HT-29 (cell line): ENCODE measurements at regions not wholly inside any gene's neighbourhood (a gene's known extent, or its start where the extent isn't known, plus 50 kb on each side); places are given as distances from the start of the nearest gene placed in this dataset.
"Not testable (repeated sequence)": the region's sequence is repeated elsewhere in the genome, so short reads cannot be mapped to it uniquely, and the experiment has no call there.

Source experiments
- DNase-seq: peaks from one replicate; pipeline ENCODE4 v3.0.0-alpha.2; 2015; ENCODE audit warnings: low spot score

DNA sequence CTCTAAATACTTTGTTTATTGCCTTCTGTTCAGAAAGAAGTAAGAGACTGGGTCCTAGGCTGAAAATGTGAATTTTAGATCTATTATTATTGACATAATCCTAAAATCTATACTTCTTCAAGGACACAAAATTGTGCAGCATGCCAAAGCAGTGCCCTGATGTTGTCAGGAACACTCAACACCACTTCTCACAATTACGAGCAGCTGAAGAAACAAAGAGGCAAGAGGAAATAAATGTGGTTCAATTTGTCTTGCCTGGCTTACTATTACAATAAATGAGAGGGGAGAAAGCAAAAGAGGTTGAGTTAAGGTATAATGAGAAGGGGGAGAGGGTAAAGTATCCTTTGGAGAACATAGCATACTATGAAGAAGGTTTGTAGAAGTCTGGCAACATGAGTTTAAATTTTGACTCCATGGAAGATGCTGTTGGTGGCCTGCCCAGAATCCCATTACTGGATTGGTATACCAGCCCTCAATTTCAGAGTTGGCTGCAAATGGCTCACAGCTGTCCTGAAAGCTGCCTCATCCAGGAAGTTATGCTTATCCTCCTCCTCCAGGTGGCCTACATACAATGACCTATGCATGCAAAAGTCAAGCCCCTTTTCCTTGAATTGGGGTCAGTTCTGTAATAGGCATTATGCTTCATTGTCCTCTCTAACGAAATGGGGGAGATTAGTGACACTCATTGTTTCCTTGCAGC lies 274.6 kb upstream of the SMIM30 start:
- DNase-seq, result no peak

DNA sequence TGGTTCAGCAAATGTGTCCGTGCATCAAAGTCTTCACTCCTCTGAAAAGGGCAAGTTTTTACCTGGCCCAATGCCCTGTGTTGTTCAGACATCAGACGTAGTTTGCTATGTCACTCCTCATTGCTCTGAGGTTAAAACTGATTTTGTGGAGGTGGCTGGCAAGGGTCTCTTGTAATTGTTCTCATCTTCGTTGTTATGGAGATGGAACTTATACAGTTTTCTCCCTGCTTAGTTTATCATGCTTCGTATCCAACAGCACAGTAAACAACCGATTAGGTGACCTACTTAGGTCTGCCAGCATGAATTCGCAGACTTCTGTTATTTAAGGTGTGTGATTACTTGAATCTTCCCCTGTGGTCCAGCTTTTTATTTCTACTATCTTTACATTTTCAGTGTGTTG lies 274.1 kb upstream of the SMIM30 start:
- DNase-seq, result no peak

DNA sequence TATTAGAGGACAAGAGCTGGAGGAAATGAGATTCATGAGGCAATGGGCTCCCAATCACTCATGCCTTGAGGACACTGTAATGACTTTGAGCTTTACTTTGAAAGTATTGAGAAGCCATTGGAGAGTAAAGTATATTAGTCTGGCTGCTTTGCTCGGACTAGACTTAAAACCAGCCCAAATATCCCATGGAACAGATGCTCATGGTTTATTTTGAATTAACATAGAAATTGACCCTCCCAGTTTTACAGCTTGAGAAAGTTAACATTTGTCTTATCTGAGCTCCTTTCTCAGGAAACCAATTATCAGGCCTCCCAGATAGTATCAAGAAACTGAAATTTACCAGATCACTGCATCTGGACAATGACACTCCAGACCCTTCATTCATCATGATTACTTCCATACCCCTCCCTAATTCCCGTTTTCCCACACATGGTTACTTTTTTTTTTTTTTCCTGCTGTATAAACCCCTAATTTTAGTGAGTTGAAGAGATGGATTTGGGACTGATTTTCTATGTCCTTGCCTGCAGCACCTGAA lies 270.8 kb upstream of the SMIM30 start:
- DNase-seq, result no peak

- DNase-seq, result no peak
Observed at GRCh38 chr7:113383638-113384037, 265.3 kb upstream of the SMIM30 start.

GRCh38 chr7:113379746-113380145 lies 261.4 kb upstream of the SMIM30 start:
- no peak for DNase-seq

- DNase-seq, result no peak
Observed at GRCh38 chr7:113374955-113375354, 256.6 kb upstream of the SMIM30 start.

DNA sequence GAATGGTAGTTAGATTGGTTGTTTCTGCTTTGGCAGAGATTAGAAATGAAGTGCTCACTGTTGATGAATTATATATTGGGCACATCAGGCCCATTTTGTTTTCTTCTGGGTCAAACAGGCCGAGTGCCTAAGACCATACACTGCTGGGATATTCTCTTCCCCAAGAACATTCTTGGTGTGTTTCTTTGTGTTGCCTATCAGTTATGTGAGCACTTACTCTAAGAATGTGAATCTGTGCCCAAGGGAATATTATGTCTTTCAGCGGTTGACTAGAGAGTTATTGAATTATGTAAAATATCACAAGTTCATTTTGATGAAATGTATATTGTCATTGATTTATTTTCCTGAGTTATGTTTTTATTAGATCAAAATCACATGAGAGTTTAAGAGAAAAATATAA lies 255.5 kb upstream of the SMIM30 start:
- no peak for DNase-seq

DNA sequence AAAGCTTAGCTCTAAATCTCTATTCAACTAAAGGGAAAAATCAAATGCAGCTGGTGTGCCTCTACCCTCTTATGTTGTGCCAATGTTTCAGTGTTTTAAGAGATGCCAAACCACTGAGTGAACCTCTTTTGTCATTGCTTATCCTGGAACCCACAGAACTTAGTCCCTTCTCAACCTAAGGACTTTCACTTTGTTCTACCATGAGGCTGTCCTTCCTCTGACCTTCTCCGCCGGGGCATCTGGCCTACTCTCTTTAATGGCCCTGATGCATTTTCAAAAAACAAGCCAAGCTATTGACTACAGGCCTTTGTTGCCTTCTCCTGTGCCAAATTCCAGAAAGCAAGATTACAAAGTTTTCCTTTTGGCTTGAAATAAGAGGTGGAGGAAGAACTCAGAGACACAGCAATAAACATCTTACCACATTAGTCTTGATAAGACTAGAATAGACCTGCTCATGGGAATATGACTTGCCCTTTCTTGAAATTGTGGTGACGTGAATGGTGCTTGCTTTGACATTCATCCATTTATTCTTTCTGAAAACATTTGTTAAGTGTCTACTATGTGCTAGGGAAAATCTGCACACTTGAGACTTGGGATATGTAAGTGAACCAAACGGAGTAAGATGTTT lies 253.2 kb upstream of the SMIM30 start:
- DNase-seq, result no peak

DNA sequence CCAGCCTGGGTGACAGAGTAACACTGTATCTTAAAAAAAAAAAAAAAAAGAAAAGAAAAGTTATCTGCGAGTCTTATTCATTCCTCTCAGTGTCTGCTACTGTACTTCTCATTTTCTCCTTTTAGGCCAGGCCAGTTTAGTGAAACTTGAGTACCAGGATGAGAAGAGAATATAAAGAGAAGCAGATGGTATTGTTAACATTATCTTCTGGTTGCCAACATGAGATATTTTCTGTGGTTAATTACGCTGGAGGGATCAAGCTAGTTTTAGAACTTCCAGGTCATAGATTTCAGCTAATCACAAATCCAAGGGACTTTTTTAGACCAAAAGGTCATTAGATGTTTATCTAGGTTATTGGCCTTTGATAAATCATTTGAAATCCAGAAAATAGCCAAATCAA lies 252.6 kb upstream of the SMIM30 start:
- DNase-seq, result no peak

DNA sequence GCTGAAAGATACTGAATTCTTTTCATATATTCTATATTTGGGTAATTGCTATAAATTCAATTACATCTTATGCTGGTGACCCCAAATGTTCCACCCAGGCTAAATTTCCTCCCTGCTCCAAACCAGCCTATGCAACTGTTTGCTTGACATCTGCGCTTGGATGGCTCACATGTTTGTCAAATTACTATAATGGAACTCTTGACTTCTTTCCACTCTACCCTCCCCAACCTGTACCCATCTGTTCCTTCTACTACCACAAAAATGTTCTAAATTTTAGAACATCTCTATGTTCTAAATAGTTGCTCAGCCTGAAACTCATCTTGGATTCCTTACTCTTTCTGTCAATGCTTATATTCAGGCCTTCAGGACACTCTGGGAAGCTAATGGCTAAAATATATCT lies 249.9 kb upstream of the SMIM30 start:
- DNase-seq, result no peak

DNA sequence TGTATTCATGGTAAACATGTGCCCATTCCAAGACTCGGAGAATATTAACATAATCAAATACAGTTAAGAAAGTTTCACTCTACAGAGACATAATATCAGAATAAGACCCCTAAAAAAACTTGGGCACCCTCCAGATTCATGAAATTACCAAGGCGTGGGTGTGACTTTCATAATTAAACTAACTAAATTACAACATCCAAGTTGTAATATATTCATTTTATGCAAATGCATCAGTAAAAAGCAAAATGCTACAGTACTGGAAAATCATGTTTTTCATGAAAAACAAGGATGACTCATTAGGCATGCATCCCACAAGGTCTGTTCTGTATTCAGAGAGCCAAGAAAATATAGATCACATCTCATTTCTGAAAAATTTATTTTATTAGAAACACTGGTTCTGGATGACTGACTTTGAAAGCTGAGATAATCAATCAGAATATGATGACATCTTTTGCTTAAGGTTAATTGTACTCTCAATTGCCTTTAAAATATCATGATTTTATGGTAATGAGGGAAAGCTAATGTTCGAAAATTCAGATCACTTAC lies 248.8 kb upstream of the SMIM30 start:
- no peak for DNase-seq

GRCh38 chr7:113366122-113366521 lies 247.8 kb upstream of the SMIM30 start:
- no peak for DNase-seq

DNA sequence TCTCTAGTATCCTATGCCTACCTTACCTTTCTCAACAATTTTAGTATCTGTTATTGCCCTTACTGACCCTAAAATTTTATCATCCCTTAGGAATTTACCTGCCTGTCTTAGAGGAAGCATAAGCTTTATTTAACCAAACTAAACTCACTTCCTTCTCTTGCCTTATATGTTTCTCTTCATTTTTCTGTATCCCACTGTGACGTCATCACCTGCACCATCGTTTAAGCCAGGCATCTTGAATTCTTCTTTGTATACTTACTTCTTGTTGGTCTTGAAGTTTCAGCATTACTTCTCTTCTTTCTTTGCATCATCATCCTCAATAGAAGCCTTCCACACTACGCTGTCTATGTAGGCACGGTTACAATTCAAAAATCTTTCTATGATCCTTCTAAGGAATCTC lies 231.0 kb upstream of the SMIM30 start:
- no peak for DNase-seq

DNA sequence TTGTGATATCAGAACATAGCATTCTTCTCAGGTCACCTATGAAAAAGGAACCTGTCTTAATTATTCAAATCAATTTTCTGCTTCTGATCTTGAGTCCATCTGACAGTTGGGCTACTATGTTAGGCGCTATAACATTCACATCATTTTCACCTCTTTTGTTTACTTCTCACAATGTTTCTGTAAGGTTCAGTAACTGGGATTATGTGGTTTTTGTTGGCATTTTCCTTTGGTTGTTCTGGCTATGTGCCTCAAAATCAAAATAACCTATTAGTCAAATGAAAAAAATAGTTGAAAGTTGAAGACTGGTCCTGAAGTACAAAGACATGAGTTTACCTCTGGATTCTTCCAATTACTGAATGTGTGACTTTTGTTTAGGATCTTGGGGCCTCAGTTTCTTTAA lies 221.3 kb upstream of the SMIM30 start:
- DNase-seq, result no peak

DNA sequence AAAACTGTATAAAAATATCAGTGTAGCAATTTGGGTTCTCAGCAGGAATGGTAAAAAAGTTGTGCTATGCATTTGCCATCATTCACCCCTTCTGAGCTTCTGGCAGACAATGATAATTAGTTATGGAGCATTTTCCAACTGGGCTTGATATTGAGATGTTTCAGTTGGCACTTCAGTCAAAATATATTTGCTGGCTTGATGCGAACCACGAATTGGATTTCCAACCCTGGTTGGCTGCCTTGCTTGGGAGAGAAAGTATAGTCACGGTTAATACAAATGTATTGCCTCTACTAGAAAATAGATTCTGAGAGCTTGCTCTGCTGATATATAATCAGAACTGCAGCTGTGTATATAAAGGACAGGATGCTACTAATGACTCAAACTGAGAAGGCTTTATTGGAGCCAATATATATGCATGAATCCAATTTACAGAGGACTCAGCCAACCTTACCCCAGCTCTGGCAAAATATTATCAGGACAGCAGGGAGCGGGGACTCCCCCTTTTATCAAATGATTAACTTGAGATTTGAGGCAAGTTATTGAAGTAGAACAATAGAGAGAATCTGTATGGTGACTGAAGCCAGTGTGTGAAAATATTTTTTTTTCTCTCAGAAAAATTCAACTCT lies 219.8 kb upstream of the SMIM30 start:
- DNase-seq, result no peak

DNA sequence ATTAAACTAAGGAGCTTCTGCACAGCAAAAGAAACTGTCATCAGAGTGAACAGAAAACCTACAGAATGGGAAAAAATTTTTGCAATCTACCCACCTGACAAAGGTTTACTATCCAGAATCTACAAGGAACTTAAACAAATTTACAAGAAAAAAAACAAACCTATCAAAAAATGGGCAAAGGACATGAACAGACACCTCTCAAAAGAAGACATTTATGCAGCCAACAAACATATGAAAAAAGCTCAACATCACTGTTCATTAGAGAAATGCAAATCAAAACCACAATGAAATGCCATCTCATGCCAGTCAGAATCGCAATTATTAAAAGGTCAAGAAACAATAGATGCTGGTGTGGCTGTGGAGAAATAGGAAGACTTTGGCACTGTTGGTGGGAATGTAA lies 218.5 kb upstream of the SMIM30 start:
- DNase-seq, result not testable (repeated sequence)

GRCh38 chr7:113331155-113331898 lies 213.0 kb upstream of the SMIM30 start:
- no peak for DNase-seq

DNA sequence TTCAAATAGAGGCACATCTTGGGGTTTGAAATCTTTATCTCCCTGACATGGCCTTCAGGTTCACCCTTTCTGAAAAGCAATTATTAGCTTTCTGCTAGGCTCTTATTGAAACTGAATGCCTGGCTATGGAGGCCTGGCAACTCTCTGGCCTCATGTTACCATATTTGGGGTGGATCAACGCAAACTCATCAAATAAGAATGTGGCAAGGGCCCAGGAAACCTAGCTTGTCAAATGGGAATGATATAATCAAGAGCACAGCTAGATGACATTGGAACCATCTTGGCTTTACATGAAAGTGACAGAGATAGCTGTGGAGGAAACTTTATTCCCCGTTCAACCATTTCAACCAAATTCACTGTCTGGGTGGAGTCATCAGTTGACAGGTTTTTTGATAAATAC lies 202.8 kb upstream of the SMIM30 start:
- no peak for DNase-seq

GRCh38 chr7:113320419-113320818 lies 202.1 kb upstream of the SMIM30 start:
- DNase-seq, result no peak

DNA sequence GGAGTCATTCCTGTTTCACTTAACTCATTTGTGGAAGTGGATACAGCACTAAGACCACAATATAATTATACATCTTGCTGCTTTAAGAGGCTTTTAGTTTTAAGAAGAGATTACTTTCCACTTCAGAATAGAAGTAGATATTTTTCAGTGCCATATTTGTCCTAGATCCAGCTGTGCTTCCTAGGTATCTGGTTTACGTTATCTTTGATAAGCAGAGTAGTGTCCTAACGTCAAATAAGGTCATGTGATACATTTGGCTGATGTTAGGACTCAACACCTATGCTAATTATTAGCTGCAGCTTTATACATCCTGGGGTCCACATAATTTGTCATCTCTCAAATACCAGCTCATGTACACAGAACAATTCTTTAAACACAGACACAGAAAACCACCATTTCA lies 196.2 kb upstream of the SMIM30 start:
- DNase-seq, result no peak

DNA sequence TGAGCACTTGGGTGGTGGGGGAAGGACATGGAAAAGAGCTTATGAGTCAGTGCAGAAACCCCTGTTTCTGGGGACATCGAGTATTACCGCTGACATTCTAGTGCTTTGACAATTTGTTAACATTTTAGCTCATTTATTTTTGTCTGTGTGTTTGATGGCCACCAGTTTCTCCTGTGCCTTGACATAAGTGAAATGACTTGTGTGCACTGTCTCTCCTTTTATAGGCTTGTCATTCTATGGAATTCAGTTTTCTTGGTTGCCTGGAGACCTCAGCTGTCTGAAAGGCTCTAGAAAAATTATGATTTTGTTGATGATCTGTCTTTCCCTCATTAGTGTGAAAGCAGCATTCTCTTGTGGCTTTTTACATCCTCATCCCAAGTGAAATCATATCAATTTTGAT lies 190.0 kb upstream of the SMIM30 start:
- no peak for DNase-seq

DNA sequence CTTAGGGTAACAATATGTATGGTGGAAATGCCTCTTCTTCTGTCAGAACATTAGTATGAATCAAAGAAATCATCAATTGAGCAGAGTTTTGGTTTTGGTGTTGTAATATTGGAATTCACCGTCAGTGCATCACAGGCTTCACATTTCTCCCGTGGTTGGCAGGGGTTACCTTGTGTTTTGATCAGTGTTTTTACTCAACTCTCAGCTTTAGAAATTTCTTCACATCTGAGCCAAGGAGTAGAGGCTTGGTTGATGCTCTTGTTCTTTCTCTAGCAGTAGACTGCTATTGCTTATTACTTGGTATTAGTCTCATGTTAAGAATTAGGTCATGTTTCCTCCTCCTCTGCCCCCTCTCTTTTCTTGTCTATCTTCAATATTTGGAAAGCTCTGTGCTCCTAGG lies 188.8 kb upstream of the SMIM30 start:
- DNase-seq, result no peak
